ENCODE measurements at regions not wholly inside any gene's neighbourhood (a gene's known extent, or its start where the extent isn't known, plus 50 kb on each side); places are given as distances from the start of the nearest gene placed in this dataset.

DNA sequence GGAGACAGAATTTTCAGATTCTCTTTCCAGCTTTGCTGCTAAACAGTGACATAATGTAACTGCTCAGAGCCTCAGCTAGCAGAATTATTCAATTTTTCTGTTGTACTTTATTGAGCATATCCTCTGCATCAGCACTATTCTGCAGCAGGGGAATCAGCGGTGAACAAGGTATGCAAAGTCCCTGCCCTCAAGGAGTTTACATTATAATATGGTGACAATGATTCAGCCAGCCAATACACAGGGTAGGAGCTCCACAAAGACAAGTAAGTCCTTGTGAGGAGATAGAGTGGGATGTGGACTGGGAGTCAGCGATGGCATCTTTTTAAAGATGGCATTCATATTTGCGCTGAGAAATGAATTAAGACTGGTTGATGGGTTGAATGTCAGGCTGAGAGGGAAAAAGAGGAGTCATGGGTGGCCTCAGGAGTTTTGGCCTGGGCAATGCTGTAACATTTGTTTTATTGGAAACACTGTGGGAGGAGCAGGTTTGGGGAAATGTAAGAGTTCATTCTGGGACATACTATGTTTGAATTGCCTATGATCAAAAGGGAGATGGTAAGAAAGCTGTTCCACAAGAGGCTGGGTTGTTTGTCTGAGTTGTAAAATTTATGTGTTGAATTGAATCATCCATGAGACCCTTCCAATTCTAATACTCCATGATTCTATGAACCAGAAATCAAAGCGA lies 194.5 kb downstream of the PLK2 start:
- peaks cover 3% of the 10 kb centered on the region for H3K9me3 Mint-ChIP-seq
- H3K27me3 Mint-ChIP-seq, result peaks cover 14% of the 10 kb centered on the region
- H3K36me3 Mint-ChIP-seq (ENCODE audit: low read depth), result no peaks in the 10 kb centered on the region
- ATAC-seq (replicated peaks), result no peak
- no peak overlapping the region for H3K27ac Mint-ChIP-seq
- H3K4me3 Mint-ChIP-seq, result no peak overlapping the region
- H3K4me1 Mint-ChIP-seq, result no peaks in the 10 kb centered on the region

DNA sequence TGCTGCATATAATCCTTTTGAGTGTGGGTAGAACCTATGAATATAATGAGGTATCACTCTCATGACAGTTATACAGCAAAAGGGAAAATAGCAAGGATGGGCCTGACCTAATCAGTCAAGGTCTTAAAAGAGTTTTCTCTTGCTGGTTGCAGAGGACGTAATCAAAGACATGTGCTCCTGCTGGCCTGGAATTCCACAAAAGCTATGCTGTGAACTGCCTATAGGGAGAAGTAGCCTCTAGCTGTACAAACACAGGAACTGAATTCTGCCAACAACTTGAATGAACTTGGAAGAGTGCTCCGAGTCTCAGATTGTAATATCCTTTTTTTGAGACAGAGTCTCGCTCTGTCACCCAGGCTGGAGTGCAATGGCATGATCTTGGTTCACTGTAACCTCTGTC lies 195.6 kb downstream of the PLK2 start:
- H3K9me3 Mint-ChIP-seq, result peaks cover 3% of the 10 kb centered on the region
- no peaks in the 10 kb centered on the region for H3K36me3 Mint-ChIP-seq (ENCODE audit: low read depth)
- no peak for ATAC-seq (replicated peaks)

DNA sequence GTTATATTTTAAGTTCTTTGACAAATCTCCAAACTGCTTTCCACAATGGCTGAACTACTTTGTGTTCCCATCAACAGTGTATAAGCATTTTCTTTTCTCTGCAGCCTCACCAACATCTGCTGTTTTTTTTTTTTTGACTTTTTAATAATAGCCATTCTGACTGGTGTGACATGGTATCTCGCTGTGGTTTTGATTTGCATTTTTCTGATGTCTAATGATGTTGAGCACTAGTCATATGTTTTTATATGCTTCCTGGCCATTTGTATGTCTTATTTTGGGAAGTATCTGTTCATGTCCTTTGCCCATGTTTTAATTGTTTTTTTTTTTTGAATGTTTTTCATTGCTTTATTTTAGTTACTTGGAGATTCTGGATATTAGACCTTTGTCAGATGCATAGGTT lies 196.6 kb downstream of the PLK2 start:
- no peak overlapping the region for H3K4me3 Mint-ChIP-seq
- H3K36me3 Mint-ChIP-seq (ENCODE audit: low read depth), result no peaks in the 10 kb centered on the region
- no peak for ATAC-seq (replicated peaks)
- no peaks in the 10 kb centered on the region for H3K4me1 Mint-ChIP-seq
- peaks cover 19% of the 10 kb centered on the region for H3K27me3 Mint-ChIP-seq
- H3K9me3 Mint-ChIP-seq, result peaks cover 3% of the 10 kb centered on the region
- H3K27ac Mint-ChIP-seq, result no peak overlapping the region

More for the DNA sequence above, 195.6 kb downstream of the PLK2 start:
- H3K4me1 Mint-ChIP-seq, result no peaks in the 10 kb centered on the region
- no peak overlapping the region for H3K4me3 Mint-ChIP-seq
- no peak overlapping the region for H3K27ac Mint-ChIP-seq
- peaks cover 19% of the 10 kb centered on the region for H3K27me3 Mint-ChIP-seq

DNA sequence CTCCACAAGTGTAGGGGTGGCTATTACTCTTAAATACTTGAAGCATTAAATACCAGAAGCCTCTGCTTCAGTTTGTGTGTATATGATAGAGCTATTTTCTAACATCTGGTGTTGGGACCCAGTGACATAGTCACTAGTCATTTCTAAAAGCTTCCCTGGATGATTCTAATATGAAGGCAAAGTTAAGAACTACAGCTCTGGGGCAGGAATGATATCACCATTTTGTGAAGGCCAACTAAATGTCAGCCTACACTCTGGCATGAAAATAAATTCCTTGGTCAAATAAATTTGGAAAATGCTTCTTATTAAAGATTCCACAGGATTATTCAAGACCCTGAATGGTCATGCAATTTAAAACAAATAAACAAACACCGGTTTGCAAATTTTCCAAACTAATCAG lies 197.7 kb downstream of the PLK2 start:
- H3K4me3 Mint-ChIP-seq, result no peak overlapping the region
- H3K9me3 Mint-ChIP-seq, result peaks cover 3% of the 10 kb centered on the region
- ATAC-seq (replicated peaks), result no peak
- H3K36me3 Mint-ChIP-seq (ENCODE audit: low read depth), result no peaks in the 10 kb centered on the region
- no peak overlapping the region for H3K27ac Mint-ChIP-seq
- H3K27me3 Mint-ChIP-seq, result peaks cover 19% of the 10 kb centered on the region
- no peaks in the 10 kb centered on the region for H3K4me1 Mint-ChIP-seq

DNA sequence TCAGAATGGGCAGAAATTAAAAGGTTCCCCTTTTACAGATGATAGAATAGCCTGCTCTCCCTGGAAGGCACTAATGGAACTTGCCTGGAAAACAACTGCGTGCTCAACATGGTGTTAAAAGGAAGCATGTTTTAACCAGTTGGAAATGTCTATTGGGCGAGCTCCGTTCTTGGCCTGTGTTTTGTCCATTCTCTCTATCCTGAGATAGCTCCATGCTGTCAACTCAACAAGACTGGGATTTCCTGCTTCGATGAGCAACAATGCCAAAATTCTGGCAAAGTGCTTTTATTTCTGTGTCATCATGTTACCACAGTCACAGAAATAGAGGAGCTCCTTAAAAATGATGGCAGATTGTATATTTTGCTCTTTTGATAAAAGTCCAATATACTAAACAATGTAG lies 198.3 kb downstream of the PLK2 start:
- peaks cover 19% of the 10 kb centered on the region for H3K27me3 Mint-ChIP-seq
- peaks cover 3% of the 10 kb centered on the region for H3K9me3 Mint-ChIP-seq
- H3K4me3 Mint-ChIP-seq, result no peak overlapping the region
- H3K36me3 Mint-ChIP-seq (ENCODE audit: low read depth), result no peaks in the 10 kb centered on the region
- no peaks in the 10 kb centered on the region for H3K4me1 Mint-ChIP-seq
- ATAC-seq (replicated peaks), result no peak
- no peak overlapping the region for H3K27ac Mint-ChIP-seq

DNA sequence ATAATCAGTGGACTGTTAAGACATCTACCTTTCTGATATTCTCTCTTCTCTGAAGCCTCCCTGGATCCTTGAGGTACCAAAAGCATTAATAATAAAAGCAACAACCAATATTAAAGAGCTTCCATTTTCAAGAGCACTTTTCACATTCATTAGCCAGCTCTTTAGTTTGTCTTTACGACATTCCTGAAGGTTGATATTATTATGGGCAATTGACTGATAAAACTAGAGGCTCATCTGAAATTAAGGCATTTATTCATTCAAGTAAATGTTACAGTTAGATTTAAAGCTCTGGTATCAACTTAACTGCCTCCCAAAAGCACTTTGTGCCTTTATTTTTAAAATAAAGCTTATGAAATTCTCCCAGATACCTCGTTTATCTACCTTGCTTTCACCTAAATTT lies 199.6 kb downstream of the PLK2 start:
- Mint-ChIP-seq H3K27ac (no peak overlapping the region), H3K36me3 (ENCODE audit: low read depth) (no peaks in the 10 kb centered on the region), H3K4me1 (no peaks in the 10 kb centered on the region), H3K4me3 (no peak overlapping the region), H3K27me3 (peaks cover 12% of the 10 kb centered on the region), H3K9me3 (peaks cover 3% of the 10 kb centered on the region)
- ATAC-seq (replicated peaks), result no peak

DNA sequence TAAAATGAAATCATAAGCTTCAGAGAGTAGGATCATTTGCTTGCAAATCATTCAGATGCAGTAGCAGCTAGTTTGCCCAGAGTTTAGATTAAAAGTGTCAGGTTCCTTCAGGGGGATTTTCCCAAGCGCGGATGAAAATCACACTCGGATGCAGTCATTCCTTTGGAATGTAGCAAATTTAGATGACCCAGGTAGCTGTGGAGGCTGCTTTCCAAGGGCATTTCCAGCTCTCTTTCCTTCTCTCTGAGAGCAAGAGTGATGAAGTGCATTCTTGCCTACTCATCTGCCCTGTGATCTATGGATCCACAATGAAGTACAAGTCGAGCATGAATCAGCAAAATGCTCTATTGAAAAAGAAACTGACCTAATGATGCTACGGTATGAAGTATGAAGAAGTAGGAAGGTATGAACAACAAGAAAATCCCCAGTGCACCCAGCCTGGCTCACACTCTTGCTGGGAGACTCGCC lies 200.2 kb downstream of the PLK2 start:
- no peaks in the 10 kb centered on the region for H3K4me1 Mint-ChIP-seq
- H3K4me3 Mint-ChIP-seq, result no peak overlapping the region
- peaks cover 16% of the 10 kb centered on the region for H3K27me3 Mint-ChIP-seq
- H3K36me3 Mint-ChIP-seq (ENCODE audit: low read depth), result no peaks in the 10 kb centered on the region
- H3K9me3 Mint-ChIP-seq, result peaks cover 3% of the 10 kb centered on the region
- ATAC-seq (replicated peaks), result no peak
- no peak overlapping the region for H3K27ac Mint-ChIP-seq

DNA sequence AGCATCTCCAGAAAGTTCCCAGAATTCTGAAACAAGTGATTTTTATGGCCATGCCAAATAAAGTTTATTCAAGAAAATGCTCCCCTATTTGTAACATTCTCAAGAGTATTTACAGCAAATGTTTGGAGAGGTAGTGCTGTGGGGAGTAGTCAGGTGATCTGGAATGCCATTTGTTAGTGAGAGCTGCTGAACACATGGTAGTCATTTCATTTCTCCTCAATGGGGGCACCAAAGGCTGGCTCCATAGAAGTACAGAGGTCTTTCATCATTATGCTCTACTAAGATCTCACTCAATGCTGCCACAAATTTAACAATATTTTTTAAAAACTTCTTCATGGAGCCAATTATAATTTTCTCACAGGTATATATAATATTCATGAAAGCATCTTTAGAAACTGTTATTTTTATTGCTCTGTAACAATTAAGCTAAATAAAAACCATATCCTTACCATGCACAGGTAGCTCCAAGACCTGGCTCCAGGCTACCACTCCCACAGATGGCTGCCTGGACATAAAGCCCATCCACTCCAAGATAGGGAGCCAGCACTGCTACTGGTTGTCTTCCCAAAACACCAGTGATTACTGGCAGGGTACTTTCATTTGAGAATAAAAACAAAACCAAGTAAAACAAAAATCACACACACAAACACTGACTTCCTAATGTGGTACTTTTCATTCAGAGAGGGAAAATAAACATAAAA lies 200.8 kb downstream of the PLK2 start:
- Mint-ChIP-seq H3K4me3 (no peak overlapping the region), H3K27ac (no peak overlapping the region), H3K9me3 (peaks cover 3% of the 10 kb centered on the region)

DNA sequence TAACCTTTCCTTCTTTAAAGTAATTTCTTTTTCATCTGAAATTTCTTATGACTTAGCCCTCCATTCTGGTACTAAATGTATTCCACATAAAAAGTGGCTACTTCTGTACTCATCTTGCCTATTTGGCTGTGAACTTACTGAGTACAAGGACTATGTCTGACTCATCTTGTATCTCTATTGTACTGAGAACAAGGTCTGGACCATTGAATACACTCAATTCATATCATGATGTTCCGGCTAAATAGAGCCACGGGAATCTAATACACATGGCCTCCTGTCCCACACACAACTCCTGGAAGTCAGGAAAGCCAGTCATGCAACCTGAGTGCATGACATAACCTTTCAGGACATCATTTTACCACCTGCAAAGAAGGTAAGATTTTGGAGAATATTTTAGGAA lies 203.9 kb downstream of the PLK2 start:
- Mint-ChIP-seq H3K4me1 (no peaks in the 10 kb centered on the region), H3K27ac (no peak overlapping the region), H3K4me3 (no peak overlapping the region), H3K27me3 (peaks cover 13% of the 10 kb centered on the region), H3K36me3 (ENCODE audit: low read depth) (no peaks in the 10 kb centered on the region), H3K9me3 (no peaks in the 10 kb centered on the region)
- ATAC-seq (replicated peaks), result no peak

More for the DNA sequence above, 200.8 kb downstream of the PLK2 start:
- Mint-ChIP-seq H3K27me3 (peaks cover 16% of the 10 kb centered on the region), H3K4me1 (no peaks in the 10 kb centered on the region), H3K36me3 (ENCODE audit: low read depth) (no peaks in the 10 kb centered on the region)
- ATAC-seq (replicated peaks), result no peak

DNA sequence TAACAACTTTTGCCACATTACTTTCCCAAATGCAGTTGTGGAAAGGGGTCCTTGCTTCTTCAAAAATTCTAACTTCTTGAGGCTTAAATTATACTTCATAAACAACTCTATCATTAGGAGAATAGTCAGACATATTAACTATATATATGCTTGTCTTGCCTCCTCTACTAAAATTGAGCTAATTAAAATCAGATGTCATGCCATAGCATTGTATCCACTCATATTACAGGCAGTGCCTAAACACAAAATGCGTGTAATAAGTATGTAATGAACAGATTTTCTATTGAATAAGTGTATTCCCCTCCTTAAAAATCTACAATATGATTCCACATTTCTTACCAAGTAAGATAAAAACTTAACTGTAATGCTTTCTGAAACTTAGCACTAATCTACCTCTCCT lies 204.5 kb downstream of the PLK2 start:
- H3K4me3 Mint-ChIP-seq, result no peak overlapping the region
- no peaks in the 10 kb centered on the region for H3K4me1 Mint-ChIP-seq
- no peaks in the 10 kb centered on the region for H3K36me3 Mint-ChIP-seq (ENCODE audit: low read depth)
- H3K27me3 Mint-ChIP-seq, result peaks cover 13% of the 10 kb centered on the region
- no peak overlapping the region for H3K27ac Mint-ChIP-seq
- ATAC-seq (replicated peaks), result no peak
- no peaks in the 10 kb centered on the region for H3K9me3 Mint-ChIP-seq

DNA sequence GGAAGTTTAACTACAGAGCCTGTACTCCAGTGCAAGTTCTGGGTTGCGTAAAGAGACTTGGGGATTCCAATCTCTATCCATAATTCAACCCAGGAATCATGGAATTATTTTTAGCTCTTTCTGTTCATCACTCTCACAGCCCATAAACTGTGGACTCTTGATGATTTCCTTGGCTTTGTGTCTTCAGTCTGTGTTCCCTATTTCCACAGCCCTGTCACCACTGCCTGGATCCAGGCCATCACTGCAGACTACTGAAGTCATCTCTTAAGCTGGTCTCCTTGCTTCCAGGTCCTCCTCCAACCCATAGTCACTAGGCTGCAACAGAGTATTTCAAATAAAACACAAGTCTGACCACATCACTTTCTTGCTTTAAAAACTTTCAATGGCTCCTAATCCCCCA lies 211.7 kb downstream of the PLK2 start:
- Mint-ChIP-seq H3K9me3 (no peaks in the 10 kb centered on the region), H3K36me3 (ENCODE audit: low read depth) (no peaks in the 10 kb centered on the region), H3K27ac (no peak overlapping the region), H3K4me3 (no peak overlapping the region), H3K27me3 (peaks cover 15% of the 10 kb centered on the region), H3K4me1 (no peaks in the 10 kb centered on the region)
- no peak for ATAC-seq (replicated peaks)

DNA sequence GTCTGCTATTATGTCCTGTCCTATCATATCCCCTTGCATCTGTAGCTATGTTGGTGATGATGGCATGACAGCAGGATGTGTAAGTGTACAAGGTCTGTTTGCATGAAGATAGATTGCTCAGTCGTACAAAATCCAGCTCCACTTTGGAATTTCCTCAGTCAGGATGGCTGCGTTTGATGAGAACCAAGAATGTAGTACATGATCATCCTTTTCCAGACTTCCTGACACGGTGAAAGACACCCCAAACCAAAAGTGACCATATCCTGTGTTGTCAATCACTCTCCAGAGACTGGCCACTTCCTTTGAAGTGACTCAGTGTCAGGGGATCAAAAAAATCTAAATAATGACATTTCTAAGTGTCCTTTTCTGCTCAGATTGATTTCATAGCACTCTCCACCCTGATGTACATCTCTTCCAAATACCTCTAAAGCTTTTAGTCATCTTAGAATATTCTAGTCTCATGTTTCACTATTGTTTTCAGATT lies 213.4 kb downstream of the PLK2 start:
- Mint-ChIP-seq H3K4me1 (no peaks in the 10 kb centered on the region), H3K4me3 (no peak overlapping the region), H3K9me3 (no peaks in the 10 kb centered on the region), H3K27me3 (peaks cover 12% of the 10 kb centered on the region), H3K36me3 (ENCODE audit: low read depth) (no peaks in the 10 kb centered on the region), H3K27ac (no peak overlapping the region)
- ATAC-seq (replicated peaks), result no peak

DNA sequence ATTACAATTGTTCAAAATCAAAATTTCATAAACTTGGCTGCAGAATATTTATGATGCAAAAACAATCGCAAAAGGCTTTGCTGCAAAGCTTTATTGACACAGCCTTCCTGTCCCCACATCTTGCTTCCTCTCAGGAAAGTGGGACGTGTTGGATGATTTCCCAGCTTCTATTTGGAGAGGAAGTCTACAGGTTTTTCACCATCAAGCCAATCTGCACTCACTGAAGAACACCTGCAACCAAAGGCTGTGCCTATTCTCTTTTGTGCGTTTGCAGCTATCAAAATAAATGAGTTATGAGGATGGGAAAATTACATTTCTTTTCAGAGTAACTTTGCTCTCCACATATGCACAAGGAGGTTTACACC lies 214.4 kb downstream of the PLK2 start:
- Mint-ChIP-seq H3K4me1 (no peaks in the 10 kb centered on the region), H3K36me3 (ENCODE audit: low read depth) (no peaks in the 10 kb centered on the region), H3K27ac (no peak overlapping the region), H3K4me3 (no peak overlapping the region), H3K9me3 (no peaks in the 10 kb centered on the region), H3K27me3 (peaks cover 12% of the 10 kb centered on the region)
- ATAC-seq (replicated peaks), result no peak

DNA sequence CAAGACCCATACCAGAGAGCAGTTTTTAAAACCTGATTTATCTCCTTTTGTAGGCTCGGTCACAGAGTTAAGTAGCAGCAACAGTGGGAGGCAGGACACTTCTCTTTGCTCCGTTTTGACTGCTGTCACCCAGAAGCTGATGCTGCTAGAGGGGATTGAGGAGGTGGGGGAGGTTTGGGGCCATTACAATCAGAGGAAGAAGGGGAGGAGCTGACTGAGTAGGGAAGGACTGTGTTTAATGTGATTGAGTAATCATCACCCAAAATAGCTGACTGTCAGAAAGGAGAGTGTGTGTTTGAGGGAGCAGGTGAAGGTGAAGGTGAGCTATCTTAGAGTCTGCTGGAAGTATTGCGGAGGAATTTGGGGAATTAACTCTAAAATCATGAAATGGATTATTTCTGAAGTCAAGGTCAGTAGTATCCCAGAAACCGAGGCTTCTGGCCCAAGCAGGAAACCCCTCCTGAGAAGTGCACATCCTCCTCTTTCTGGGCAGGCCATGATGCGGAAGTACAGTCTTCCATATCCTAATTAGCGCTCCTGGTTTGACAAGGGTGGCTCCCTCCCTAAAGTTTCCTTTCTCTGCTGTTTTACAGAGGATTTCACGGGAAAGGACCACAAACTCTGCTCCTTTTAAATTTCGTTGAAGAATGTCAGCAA lies 214.9 kb downstream of the PLK2 start:
- Mint-ChIP-seq H3K27me3 (peaks cover 15% of the 10 kb centered on the region), H3K27ac (no peak overlapping the region), H3K4me1 (no peaks in the 10 kb centered on the region), H3K4me3 (no peak overlapping the region), H3K36me3 (ENCODE audit: low read depth) (no peaks in the 10 kb centered on the region), H3K9me3 (no peaks in the 10 kb centered on the region)
- ATAC-seq (replicated peaks), result no peak

DNA sequence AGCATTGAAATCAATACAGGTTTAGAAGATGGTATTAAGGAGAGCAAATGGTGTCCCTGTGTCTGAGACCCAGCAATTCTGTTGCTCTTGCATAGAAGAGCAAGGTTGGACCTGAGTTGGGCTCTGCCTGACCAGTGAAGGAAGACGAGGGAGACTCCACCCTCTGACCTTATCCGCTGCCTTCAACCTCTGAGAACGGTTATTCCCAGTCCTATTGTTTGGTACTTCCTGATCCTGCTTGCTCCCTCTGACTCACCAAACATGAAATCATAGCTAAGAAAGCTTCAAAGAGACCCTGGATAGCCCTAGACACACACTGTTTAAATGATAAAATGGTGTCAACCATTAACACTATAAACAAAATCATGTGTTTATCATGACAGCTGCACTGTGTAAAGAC lies 218.5 kb downstream of the PLK2 start:
- H3K4me1 Mint-ChIP-seq, result no peaks in the 10 kb centered on the region
- no peaks in the 10 kb centered on the region for H3K9me3 Mint-ChIP-seq
- no peaks in the 10 kb centered on the region for H3K36me3 Mint-ChIP-seq (ENCODE audit: low read depth)
- H3K4me3 Mint-ChIP-seq, result no peak overlapping the region
- peaks cover 9% of the 10 kb centered on the region for H3K27me3 Mint-ChIP-seq
- no peak overlapping the region for H3K27ac Mint-ChIP-seq
- ATAC-seq (replicated peaks), result no peak
